ENCODE measurements at regions not wholly inside any gene's neighbourhood (a gene's known extent, or its start where the extent isn't known, plus 50 kb on each side); places are given as distances from the start of the nearest gene placed in this dataset.

DNA sequence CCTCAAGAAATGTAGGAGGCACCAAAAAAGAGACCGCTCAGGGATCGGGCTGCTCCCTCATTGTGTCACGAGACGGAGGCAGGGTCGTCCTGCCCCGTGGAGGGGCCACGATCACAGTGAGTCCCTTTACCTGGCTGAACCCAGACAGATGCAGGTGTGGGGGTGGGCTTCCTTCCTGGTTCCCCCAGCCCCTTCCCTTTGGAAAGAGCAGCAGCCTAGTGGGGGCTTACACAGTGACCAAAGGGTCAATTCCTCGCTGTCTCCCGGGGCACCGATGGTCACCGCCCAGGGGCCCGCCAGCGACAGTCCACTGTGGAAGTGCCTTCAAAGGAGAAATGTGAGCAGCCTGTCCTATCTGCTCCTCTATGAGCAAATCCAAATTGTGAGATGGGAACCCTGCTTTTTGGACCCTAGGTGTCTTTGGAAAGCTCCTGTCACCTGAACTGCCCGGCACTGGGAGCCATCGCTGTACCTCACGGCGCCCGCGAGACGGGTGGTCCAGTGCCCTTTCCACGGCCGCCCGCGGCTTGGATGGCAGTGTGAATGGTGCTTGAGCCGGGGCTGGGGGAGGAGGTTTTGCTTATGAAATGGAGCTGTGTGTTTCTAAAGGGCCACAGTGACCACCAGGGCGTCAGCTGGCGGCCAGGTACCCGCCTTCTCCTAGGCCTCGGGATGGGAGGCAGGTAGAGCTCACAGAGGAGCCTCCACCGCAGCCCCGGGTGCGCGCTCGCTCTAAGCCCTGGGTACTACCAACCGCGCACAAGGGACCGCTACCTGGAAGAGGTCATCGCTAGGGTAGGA, 155.7 kb downstream of the KLF13 start:
- no peak overlapping the region for H3K4me3 ChIP-seq

DNA sequence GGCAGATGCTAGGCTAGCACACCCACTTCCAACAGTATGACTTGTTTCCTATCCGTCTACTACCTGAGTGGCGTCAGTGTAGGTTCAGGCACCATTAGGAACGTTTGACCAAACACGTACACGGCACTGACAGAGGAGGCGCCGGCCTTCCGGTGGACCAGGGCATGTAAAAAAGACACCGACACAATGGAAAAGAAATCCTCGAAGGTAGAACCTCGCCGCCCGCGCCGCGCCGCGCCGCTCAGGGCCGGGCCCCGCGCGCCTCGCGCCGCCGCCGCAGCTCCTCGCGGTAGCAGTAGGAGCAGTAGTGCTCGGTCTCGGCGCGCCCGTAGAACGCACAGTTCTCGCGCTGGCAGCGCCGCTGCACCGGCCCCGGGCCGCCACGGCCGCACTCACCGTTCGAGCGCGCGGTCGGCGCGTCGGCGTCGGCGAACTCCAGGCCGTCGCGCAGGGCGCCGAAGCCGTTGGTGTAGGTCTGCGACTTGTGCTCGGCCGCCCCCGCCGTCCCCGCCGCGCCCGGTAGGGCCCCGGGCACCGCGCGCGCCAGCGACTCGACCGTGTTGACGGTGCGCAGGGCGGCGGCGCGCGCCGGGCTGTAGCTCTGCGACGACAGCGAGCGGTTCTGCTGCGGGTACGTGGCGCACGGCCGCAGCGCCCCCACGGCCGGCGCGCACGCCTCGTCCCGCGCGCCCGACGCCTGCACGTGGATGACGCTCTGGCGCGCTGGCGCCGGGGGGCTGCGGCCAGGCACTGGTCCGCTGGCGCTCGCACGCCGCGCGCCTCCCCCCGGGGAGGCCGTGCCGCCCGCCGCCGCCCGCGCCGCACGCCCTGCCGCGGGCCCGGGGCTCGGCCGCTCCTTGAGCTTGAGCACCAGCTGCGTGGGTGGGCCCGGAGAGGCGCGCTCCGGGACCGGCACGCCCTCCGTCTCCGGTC, 156.7 kb downstream of the KLF13 start:
- TF ChIP-seq POLR2AphosphoS5 (IDR thresholded peaks at IDR 0.05; ENCODE audit: borderline replicate concordance, low read depth, low read length) (no peak), FOXP2 (optimal IDR thresholded peaks at IDR 0.05; ENCODE audit: control extremely low read depth, extremely low read length, insufficient read depth) (no peak), EZH2 (IDR thresholded peaks at IDR 0.05) (no peak)
- no peak for DNase-seq (ENCODE audit: low read depth, low spot score)
- no peak overlapping the region for H3K9ac ChIP-seq (ENCODE audit: insufficient read length)
- H3K9me3 ChIP-seq (ENCODE audit: low read depth, low read length), result no peaks in the 10 kb centered on the region
- no peak overlapping the region for H3K27ac ChIP-seq
- no peak overlapping the region for H3K4me3 ChIP-seq
- no peaks in the 10 kb centered on the region for H3K36me3 ChIP-seq (ENCODE audit: insufficient read depth, low read length)

More for the DNA sequence above, 155.7 kb downstream of the KLF13 start:
- H3K9ac ChIP-seq (ENCODE audit: insufficient read length), result no peak overlapping the region
- DNase-seq (ENCODE audit: low read depth, low spot score), result no peak
- H3K27ac ChIP-seq, result no peak overlapping the region
- H3K9me3 ChIP-seq (ENCODE audit: low read depth, low read length), result no peaks in the 10 kb centered on the region
- TF ChIP-seq EZH2 (IDR thresholded peaks at IDR 0.05) (no peak), POLR2AphosphoS5 (IDR thresholded peaks at IDR 0.05; ENCODE audit: borderline replicate concordance, low read depth, low read length) (no peak), FOXP2 (optimal IDR thresholded peaks at IDR 0.05; ENCODE audit: control extremely low read depth, extremely low read length, insufficient read depth) (no peak)
- H3K36me3 ChIP-seq (ENCODE audit: insufficient read depth, low read length), result no peaks in the 10 kb centered on the region

DNA sequence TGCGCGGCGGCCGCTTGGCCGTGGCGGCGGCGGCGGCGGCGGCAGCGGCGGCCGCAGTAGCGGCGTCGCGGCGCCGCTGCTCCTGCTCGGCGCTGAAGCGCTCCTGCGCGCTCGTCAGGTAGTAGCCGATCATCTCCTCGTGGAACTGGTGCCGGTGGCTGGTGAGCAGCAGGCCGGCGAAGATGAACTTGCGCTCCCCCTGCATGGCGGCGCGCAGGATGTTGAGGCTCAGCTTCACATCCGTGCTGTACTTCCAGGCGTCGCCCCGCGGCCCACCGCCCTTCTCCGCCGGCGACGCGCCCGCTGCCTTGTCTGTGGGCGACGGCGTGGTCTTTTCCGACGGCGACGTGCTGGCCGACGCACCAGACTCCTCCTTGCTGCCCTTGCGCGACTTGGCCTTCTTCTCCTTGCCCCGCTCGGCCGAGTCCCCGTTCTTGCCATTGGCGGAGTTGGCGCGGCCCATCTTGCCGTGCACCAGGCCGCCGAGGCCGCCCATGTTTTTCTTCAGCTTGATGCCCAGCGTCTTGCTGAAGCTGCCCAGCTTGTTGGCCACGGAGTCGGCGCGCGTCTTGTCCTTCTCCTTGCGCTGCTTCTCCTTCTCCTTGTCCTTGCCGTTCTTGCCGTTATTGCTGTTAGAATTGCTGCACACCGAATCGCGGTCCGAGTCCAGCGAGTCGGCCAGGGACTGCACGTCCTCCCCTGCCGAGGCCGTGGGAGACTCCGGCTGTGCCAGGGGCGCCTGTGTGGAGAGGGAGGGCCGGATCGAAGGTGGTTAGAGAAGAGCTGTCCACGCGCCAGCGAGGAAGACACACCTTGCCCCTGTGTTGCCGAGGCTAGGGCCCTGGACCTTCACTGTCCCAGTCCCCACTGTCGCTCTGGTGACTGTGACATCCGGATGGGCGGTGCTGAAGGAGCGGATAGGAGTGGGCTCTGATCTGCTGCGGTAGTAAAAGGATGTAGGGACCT, 157.6 kb downstream of the KLF13 start:
- H3K9ac ChIP-seq (ENCODE audit: insufficient read length), result no peak overlapping the region
- no peak for TF ChIP-seq POLR2AphosphoS5 (IDR thresholded peaks at IDR 0.05; ENCODE audit: borderline replicate concordance, low read depth, low read length)
- TF ChIP-seq FOXP2 (optimal IDR thresholded peaks at IDR 0.05; ENCODE audit: control extremely low read depth, extremely low read length, insufficient read depth), result no peak
- H3K9me3 ChIP-seq (ENCODE audit: low read depth, low read length), result no peaks in the 10 kb centered on the region
- no peak overlapping the region for H3K27ac ChIP-seq
- no peak for DNase-seq (ENCODE audit: low read depth, low spot score)
- no peak overlapping the region for H3K4me3 ChIP-seq
- H3K36me3 ChIP-seq (ENCODE audit: insufficient read depth, low read length), result no peaks in the 10 kb centered on the region

DNA sequence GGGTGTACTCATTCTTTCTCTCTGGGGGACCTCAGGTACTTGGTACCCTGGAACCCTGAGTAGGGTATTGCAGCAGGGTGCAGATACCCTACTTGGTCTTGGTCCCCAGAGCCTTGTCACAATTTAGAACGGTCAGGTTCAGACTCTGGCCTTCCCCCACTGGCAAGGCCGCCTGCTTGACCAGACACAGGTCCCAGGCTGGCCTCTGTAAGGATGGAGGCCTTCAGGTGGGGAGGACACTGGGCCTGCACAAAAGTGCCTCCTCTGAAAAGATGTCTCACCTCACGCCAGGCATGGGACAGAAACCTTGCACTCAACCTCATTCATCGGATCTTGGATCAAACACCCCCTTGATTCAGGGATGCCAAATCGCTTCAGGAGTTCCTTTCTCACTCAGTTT, 158.4 kb downstream of the KLF13 start:
- Histone ChIP-seq H3K9me3 (ENCODE audit: low read depth, low read length) (no peaks in the 10 kb centered on the region), H3K36me3 (ENCODE audit: insufficient read depth, low read length) (no peaks in the 10 kb centered on the region), H3K27ac (no peak overlapping the region), H3K4me3 (no peak overlapping the region), H3K9ac (ENCODE audit: insufficient read length) (no peak overlapping the region)
- no peak for DNase-seq (ENCODE audit: low read depth, low spot score)
- TF ChIP-seq FOXP2 (optimal IDR thresholded peaks at IDR 0.05; ENCODE audit: control extremely low read depth, extremely low read length, insufficient read depth), result no peak

DNA sequence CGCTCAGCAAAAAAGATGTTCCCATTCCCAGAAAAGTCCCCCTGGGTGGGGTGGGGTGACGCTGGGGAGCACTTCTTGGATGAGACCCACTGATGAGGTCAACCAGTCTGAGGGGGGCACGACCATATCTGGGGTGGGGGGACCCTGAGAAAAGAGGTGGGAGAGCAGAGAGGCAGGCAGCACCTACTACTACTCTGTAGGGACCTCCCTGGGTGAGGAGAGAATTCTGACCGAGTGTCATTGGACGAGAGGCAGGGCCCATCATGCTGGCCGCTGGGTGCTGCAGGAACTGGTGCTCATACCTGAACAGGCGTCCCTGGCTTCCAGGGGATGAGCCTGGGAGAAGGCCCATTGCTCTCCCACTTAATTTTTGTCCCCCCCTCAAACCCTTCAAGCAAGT, 158.8 kb downstream of the KLF13 start:
- Histone ChIP-seq H3K9me3 (ENCODE audit: low read depth, low read length) (no peaks in the 10 kb centered on the region), H3K4me3 (no peak overlapping the region), H3K27ac (no peak overlapping the region), H3K9ac (ENCODE audit: insufficient read length) (no peak overlapping the region), H3K36me3 (ENCODE audit: insufficient read depth, low read length) (no peaks in the 10 kb centered on the region)
- no peak for DNase-seq (ENCODE audit: low read depth, low spot score)
- TF ChIP-seq EZH2 (IDR thresholded peaks at IDR 0.05), result no peak

DNA sequence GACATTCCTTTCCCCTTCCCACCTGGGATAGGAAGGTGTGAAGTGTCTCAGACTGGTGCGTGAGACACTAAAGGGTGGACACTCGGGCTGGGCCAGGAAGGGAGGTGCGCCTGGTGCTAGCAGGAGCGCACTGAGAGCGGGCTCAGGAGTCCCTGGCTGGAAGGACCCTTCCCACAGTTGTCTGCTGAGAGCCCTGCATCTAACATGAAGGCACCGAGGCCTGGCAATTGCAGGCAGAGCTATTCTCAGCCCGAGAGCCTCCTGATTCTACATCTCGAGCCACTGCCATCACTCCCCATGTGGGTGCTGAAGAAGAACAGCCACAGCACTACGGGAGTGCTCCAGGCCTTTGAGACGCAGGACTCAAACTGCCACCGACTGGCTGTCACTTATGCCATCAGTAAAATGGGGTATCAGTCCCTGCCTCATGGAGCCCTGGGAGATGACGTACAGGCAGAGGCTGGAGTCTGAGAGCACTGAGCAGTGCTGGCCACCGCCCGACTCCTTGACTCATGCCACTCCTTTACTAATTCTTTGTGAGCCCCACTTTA, 159.4 kb downstream of the KLF13 start:
- DNase-seq (ENCODE audit: low read depth, low spot score), result no peak
- no peak overlapping the region for H3K27ac ChIP-seq
- H3K9me3 ChIP-seq (ENCODE audit: low read depth, low read length), result no peaks in the 10 kb centered on the region
- H3K9ac ChIP-seq (ENCODE audit: insufficient read length), result no peak overlapping the region
- no peak for TF ChIP-seq POLR2AphosphoS5 (IDR thresholded peaks at IDR 0.05; ENCODE audit: borderline replicate concordance, low read depth, low read length)
- no peak for TF ChIP-seq EZH2 (IDR thresholded peaks at IDR 0.05)
- TF ChIP-seq FOXP2 (optimal IDR thresholded peaks at IDR 0.05; ENCODE audit: control extremely low read depth, extremely low read length, insufficient read depth), result no peak
- H3K4me3 ChIP-seq, result no peak overlapping the region
- H3K36me3 ChIP-seq (ENCODE audit: insufficient read depth, low read length), result no peaks in the 10 kb centered on the region

DNA sequence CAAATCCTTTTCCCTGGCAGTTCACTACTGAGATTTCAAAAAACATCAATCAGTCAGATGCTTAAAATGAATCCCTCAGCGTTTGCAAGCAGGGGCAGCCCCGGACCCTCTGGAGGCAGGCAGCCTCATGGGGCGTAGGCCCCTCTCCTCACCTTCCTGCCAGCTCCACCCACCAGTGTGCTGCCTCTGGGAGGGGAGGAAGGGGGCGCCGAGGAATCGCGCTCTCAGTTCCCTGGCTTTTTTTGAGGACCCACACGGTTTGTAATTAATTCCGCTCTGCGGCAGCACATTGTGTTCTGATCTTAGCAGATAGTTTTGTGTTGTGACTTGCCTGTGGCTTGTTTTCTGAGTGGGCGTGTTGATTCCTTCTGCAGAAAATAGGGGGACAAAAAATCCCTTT, 159.9 kb downstream of the KLF13 start:
- no peak overlapping the region for H3K9ac ChIP-seq (ENCODE audit: insufficient read length)
- no peaks in the 10 kb centered on the region for H3K9me3 ChIP-seq (ENCODE audit: low read depth, low read length)
- H3K27ac ChIP-seq, result no peak overlapping the region
- H3K4me3 ChIP-seq, result no peak overlapping the region
- H3K36me3 ChIP-seq (ENCODE audit: insufficient read depth, low read length), result no peaks in the 10 kb centered on the region
- TF ChIP-seq POLR2AphosphoS5 (IDR thresholded peaks at IDR 0.05; ENCODE audit: borderline replicate concordance, low read depth, low read length) (no peak), EZH2 (IDR thresholded peaks at IDR 0.05) (no peak)
- DNase-seq (ENCODE audit: low read depth, low spot score), result no peak
